Choroid plexus epithelial cell (primary cell): ENCODE measurements at regions not wholly inside any gene's neighbourhood (a gene's known extent, or its start where the extent isn't known, plus 50 kb on each side); places are given as distances from the start of the nearest gene placed in this dataset.
A peak's percentile ranks its signal among the peaks of the same experiment; 100 is the strongest.

Source experiments
- DNase-seq: peaks from one replicate; pipeline ENCODE4 v3.0.0-alpha.2; 2010; ENCODE audit warnings: low read depth
- H3K4me3 ChIP-seq: 2 replicates; pipeline ENCODE4 v1.5.1; 2011; ENCODE audit warnings: low read depth, mild to moderate bottlenecking, control low read depth, low read length, moderate library complexity
- CTCF ChIP-seq: conservative IDR thresholded peaks from 2 replicates; pipeline ENCODE4 v1.5.1; 2011; ENCODE audit warnings: low read depth, mild to moderate bottlenecking, control low read depth, inconsistent platforms, low read length, moderate library complexity

- no peak overlapping the region for H3K4me3 ChIP-seq
- no peak for DNase-seq
- no peak for TF ChIP-seq CTCF
These were observed 53.4 kb upstream of the STXBP1 start for GRCh38 chr9:127558581-127559246.

GRCh38 chr9:127559247-127559680 lies 52.8 kb upstream of the STXBP1 start:
- no peak for TF ChIP-seq CTCF
- no peak for DNase-seq
- H3K4me3 ChIP-seq = no peak overlapping the region

GRCh38 chr9:127561491-127562278 lies 50.4 kb upstream of the STXBP1 start:
- H3K4me3 ChIP-seq = no peak overlapping the region
- TF ChIP-seq CTCF = no peak
- DNase-seq = peak; percentile 98
